Memory B cell (primary cell): ENCODE measurements at regions not wholly inside any gene's neighbourhood (a gene's known extent, or its start where the extent isn't known, plus 50 kb on each side); places are given as distances from the start of the nearest gene placed in this dataset.

Experiments
- ATAC-seq: fragments of 150-1000 bp; cut with Tn5 transposase; 2 replicates; pipeline ENCODE4 v1.10.0; 2021; ENCODE audit warnings: low read depth, mild to moderate bottlenecking, moderate library complexity
- DNase-seq, 2 donors: peaks; one replicate each; pipeline ENCODE4 v3.0.0; 2022; ENCODE audit warnings: low spot score in 2 of 2
- H3K27ac Mint-ChIP-seq: one replicate; pipeline ENCODE4 v1.8.0; 2022; ENCODE audit warnings: mild to moderate bottlenecking, moderate library complexity, mixed read lengths
- H3K27me3 Mint-ChIP-seq: one replicate; pipeline ENCODE4 v1.8.0; 2022; ENCODE audit warnings: mixed read lengths
- H3K36me3 Mint-ChIP-seq: one replicate; pipeline ENCODE4 v1.8.0; 2022; ENCODE audit warnings: mild to moderate bottlenecking, mixed read lengths
- H3K4me1 Mint-ChIP-seq: one replicate; pipeline ENCODE4 v1.8.0; 2022; ENCODE audit warnings: mixed read lengths
- H3K4me3 Mint-ChIP-seq: one replicate; pipeline ENCODE4 v1.8.0; 2022; ENCODE audit warnings: mild to moderate bottlenecking, moderate library complexity, mixed read lengths
- H3K9me3 Mint-ChIP-seq: one replicate; pipeline ENCODE4 v1.8.0; 2022; ENCODE audit warnings: mixed read lengths

DNA sequence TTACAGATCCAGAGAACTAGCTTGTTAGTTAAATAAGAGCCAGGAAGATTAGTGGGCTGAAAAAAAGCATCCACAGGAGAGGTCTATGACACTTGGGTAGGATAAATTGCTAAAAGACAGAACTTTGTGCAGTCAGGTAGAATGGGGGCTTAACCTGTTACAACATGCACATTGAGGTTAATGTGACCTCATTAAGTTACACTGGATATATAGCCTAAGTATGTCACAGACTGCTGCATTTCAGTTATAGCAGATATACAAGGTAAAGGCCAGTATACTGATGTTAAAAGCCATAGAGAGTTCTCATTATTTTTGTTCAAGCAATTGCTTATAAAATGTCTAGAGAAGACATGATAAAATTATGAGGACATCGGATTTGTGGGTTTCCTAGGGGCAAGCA, 1179.9 kb upstream of the PCDH9 start:
- H3K36me3 Mint-ChIP-seq = peaks cover 5% of the 10 kb centered on the region
- no peak for ATAC-seq
- H3K9me3 Mint-ChIP-seq = peaks cover 6% of the 10 kb centered on the region
- no peak for DNase-seq
- no peak overlapping the region for H3K4me3 Mint-ChIP-seq
- no peaks in the 10 kb centered on the region for H3K27me3 Mint-ChIP-seq
- no peaks in the 10 kb centered on the region for H3K4me1 Mint-ChIP-seq
- H3K27ac Mint-ChIP-seq = no peak overlapping the region

DNA sequence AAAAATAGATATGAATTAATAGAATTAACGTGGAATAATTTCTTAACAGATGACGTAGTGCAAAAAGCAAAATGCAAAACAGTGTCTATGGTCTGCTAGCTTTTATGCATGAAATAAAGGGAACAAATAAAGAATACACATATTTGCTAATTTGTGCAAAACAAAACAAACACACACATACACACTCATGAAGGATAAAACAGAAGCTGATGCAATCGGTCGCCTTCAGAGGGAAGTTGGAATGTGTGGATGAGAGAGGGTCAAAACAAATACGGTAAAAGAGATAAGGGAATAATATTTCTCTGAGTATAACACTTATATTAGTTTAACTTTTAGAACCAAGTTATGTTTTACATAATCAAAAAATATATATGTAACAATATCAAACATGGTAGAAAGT, 1160.9 kb upstream of the PCDH9 start:
- peaks cover 2% of the 10 kb centered on the region for H3K9me3 Mint-ChIP-seq
- H3K36me3 Mint-ChIP-seq = no peaks in the 10 kb centered on the region
- no peak overlapping the region for H3K27ac Mint-ChIP-seq
- H3K4me1 Mint-ChIP-seq = peaks cover 2% of the 10 kb centered on the region
- H3K4me3 Mint-ChIP-seq = no peak overlapping the region
- ATAC-seq (no peak), DNase-seq (no peak)
- H3K27me3 Mint-ChIP-seq = no peaks in the 10 kb centered on the region

DNA sequence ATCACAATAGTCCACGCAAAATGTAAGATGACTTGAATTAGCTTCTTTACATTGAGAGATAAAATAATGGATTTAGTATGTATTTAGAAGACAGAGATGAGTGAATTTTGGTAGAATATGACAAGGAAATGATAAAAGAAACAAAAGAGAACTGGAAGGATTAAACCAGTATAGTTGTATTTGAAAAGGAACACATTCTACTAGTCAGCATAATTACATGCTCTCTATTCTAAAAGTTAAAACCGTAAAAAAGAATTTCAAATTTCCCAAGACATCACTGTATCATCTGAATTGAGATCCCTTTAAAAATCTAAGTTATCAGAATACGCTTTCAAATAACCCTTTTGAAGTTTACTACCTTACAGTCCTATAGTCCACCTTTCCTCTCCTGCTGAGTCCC, 1156.7 kb upstream of the PCDH9 start:
- H3K36me3 Mint-ChIP-seq = no peaks in the 10 kb centered on the region
- no peaks in the 10 kb centered on the region for H3K27me3 Mint-ChIP-seq
- ATAC-seq = no peak
- peaks cover 2% of the 10 kb centered on the region for H3K9me3 Mint-ChIP-seq
- DNase-seq = no peak
- no peak overlapping the region for H3K4me3 Mint-ChIP-seq
- H3K4me1 Mint-ChIP-seq = no peaks in the 10 kb centered on the region
- no peak overlapping the region for H3K27ac Mint-ChIP-seq

DNA sequence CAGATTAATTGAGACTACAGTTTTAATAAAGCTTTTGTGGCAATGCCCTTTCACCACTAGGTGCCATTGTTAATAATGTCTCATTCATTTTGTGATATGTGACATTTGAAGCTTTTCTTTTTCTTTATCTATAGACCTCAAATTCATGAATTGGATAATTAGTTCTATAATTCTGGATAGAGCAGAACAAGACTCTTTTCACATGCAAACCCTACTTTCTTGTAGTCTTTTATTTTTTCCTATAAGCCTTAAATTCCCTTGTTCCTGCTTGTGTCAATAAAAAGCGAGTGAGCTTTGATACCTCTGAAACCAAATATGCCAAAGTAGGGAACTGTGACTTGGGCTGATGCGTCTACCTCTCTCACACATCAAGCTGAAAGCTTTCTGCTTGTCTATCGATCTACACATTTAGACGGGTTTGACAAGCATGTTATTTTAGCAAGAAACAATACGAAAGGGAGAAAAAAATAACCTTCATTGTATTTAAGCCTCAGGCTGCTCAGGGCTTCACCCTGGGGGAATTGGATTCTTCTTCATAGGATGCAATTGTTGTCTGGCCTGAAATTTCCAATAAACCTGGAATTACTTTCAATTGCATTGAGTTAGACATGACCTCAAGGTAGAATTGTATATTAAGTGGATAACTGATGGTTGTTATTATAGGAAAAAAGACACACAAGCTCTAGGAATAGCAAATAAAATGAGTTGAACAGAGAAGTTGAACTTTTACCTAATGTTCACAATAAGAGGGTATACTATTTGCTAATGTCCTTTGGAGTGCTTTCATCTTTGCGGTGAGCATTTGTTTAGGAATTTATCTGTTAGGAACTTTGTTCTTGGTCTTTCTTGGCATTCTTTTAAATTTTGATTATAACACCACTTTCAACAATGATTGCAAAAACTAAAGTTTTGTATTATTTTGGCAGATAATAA, 1150.2 kb upstream of the PCDH9 start:
- H3K4me1 Mint-ChIP-seq = peaks cover 2% of the 10 kb centered on the region
- H3K36me3 Mint-ChIP-seq = no peaks in the 10 kb centered on the region
- ATAC-seq (no peak), DNase-seq (no peak)
- H3K9me3 Mint-ChIP-seq = no peaks in the 10 kb centered on the region
- no peak overlapping the region for H3K27ac Mint-ChIP-seq
- no peaks in the 10 kb centered on the region for H3K27me3 Mint-ChIP-seq
- H3K4me3 Mint-ChIP-seq = no peak overlapping the region

DNA sequence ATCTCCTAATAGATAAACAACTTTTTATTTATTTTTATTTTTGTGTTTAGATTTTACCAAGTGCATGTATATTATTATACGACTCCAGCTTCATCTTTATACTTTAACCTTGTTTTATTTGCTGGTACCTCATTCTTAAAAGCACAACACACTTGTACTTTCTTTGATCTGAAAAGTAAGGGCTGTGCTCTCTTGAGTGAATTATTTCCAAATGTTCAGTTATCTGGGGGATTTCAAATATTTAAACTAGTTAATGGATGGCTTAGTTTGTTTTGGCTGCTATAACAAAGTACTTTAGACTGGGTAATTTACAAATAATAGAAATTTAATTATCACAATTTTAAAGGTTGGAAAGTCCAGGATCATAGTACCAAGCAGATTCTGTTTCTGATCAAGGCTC, 1148.2 kb upstream of the PCDH9 start:
- ATAC-seq = no peak

DNA sequence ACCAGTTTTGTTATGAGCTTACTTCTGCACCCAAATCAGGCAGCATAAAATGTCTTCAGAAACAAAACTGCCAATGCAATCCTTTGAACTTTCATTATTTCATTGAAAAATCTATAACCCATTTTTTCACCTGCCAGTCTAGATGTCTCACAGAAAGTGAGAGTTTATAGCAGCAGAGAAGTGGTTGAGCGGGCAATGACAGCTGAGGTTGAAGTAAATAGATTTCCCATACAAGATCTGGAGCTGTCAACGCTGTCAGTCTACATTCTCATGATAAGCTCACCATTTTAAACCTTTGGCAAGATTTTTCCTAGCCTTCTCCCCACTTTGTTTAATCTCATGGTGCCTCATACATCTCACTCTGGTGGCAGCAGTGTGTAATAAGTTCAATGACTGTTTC, 1144.9 kb upstream of the PCDH9 start:
- ATAC-seq = no peak
- Mint-ChIP-seq H3K4me1 (peaks cover 2% of the 10 kb centered on the region), H3K36me3 (no peaks in the 10 kb centered on the region), H3K27me3 (no peaks in the 10 kb centered on the region), H3K9me3 (no peaks in the 10 kb centered on the region), H3K27ac (no peak overlapping the region), H3K4me3 (no peak overlapping the region)
- DNase-seq = no peak

More for the DNA sequence above, 1148.2 kb upstream of the PCDH9 start:
- no peaks in the 10 kb centered on the region for H3K27me3 Mint-ChIP-seq
- no peaks in the 10 kb centered on the region for H3K9me3 Mint-ChIP-seq
- H3K4me3 Mint-ChIP-seq = no peak overlapping the region
- H3K27ac Mint-ChIP-seq = no peak overlapping the region
- DNase-seq = no peak
- no peaks in the 10 kb centered on the region for H3K36me3 Mint-ChIP-seq
- peaks cover 2% of the 10 kb centered on the region for H3K4me1 Mint-ChIP-seq

DNA sequence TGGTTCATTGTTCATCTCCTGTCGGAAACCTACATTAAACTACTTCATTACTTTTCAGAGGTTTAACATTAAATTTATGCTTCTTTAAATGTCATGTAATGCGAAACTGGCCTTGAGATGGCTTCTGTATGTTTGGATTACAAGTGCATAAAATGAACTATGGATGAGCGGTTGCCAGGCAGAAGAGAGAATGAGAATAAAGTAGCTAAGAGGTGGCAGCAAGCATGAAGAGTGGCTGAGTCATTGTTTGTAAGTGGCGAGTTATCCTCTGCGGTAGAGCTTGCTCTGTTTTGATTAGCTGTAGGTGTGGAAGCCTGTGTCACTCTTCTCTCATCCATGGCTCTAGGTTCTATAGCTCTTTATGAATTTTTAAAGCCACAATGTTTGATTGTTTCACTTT, 1139.6 kb upstream of the PCDH9 start:
- ATAC-seq (no peak), DNase-seq (no peak)
- Mint-ChIP-seq H3K27ac (no peak overlapping the region), H3K36me3 (no peaks in the 10 kb centered on the region), H3K4me1 (no peaks in the 10 kb centered on the region), H3K9me3 (peaks cover 2% of the 10 kb centered on the region), H3K27me3 (no peaks in the 10 kb centered on the region), H3K4me3 (no peak overlapping the region)

DNA sequence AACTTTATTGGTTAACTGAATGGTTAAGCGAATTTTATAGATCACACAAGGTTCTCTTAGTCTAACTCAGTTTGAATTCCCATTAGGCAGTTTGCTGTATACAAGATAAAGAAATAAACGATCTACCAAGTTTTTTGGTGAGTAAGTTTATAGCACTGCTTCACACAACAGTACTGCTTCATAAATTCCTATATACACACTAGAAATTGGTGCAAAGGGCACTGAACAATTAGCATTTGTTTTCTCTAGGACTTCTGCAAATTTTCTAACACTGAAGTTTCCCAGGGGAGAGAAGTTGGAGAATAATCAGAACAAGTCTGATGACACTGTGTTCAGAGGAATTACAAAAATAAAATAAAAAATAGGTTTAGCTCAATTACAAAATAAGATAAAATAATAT, 1138.8 kb upstream of the PCDH9 start:
- no peak for DNase-seq
- peaks cover 2% of the 10 kb centered on the region for H3K9me3 Mint-ChIP-seq
- H3K4me1 Mint-ChIP-seq = no peaks in the 10 kb centered on the region
- no peaks in the 10 kb centered on the region for H3K36me3 Mint-ChIP-seq
- H3K27me3 Mint-ChIP-seq = no peaks in the 10 kb centered on the region
- ATAC-seq = no peak
- no peak overlapping the region for H3K27ac Mint-ChIP-seq
- no peak overlapping the region for H3K4me3 Mint-ChIP-seq

DNA sequence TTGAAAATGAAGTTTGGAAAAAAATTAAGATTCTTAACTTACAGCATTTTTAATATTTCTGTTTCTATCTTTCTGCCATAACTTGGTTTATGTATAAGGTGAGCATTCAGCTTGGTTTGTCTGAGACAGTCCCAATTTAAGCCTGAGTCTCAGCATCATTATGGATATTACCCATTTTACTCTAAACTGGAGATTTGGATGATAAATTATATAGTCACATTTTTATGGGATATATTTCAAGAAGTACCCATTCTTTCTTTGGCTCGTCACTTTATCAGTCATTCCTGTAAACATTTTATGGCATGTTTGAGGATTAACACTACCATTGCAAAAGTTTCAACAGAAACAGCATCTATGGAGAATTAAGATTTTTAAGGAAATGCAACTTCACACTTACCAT, 1129.0 kb upstream of the PCDH9 start:
- H3K9me3 Mint-ChIP-seq = no peaks in the 10 kb centered on the region
- ATAC-seq (no peak), DNase-seq (no peak)
- no peaks in the 10 kb centered on the region for H3K4me1 Mint-ChIP-seq
- no peaks in the 10 kb centered on the region for H3K36me3 Mint-ChIP-seq
- no peak overlapping the region for H3K4me3 Mint-ChIP-seq
- H3K27me3 Mint-ChIP-seq = no peaks in the 10 kb centered on the region
- no peak overlapping the region for H3K27ac Mint-ChIP-seq

DNA sequence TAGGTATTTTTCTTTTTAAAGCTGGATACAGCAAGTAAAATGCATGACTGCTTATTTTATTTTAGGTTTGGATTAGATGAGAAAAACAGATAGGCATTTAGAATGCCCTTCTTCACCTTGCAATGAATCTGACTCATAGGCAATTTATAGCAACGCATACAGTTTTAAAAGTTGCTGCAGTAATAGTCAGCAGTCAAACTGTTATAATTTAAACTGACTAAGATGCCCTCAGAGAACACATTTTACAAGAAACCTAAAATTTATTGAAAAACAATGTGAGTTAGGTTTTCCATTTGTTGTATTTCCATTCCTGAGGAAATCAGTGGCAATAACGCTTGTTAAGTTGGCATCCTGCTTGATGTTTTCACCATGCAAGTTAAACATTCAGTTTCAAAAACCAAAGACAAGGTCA, 1128.2 kb upstream of the PCDH9 start:
- Mint-ChIP-seq H3K9me3 (peaks cover 2% of the 10 kb centered on the region), H3K27ac (no peak overlapping the region), H3K4me1 (no peaks in the 10 kb centered on the region), H3K27me3 (no peaks in the 10 kb centered on the region), H3K4me3 (no peak overlapping the region), H3K36me3 (no peaks in the 10 kb centered on the region)
- ATAC-seq (no peak), DNase-seq (no peak)

DNA sequence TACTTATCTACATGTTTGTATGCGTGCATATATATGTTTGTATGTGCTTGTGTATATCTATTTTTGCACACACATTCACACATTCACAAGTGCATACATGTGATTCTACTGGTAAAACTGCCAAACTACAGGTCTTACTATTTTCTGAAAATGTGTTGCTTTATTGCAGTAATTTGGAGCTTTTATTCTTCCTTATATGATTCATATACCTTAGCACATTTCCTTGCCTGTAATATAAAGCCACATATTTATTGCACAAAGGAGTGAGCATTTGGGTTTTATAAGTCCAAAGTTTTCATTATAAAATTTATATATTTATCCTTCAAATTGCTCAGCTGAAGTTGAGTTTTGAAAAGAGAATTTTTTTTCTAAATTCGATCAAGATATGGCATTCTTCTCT, 1120.4 kb upstream of the PCDH9 start:
- no peak overlapping the region for H3K27ac Mint-ChIP-seq
- H3K27me3 Mint-ChIP-seq = no peaks in the 10 kb centered on the region
- H3K9me3 Mint-ChIP-seq = peaks cover 3% of the 10 kb centered on the region
- no peak for ATAC-seq
- no peaks in the 10 kb centered on the region for H3K36me3 Mint-ChIP-seq
- H3K4me1 Mint-ChIP-seq = no peaks in the 10 kb centered on the region
- no peak overlapping the region for H3K4me3 Mint-ChIP-seq
- no peak for DNase-seq

DNA sequence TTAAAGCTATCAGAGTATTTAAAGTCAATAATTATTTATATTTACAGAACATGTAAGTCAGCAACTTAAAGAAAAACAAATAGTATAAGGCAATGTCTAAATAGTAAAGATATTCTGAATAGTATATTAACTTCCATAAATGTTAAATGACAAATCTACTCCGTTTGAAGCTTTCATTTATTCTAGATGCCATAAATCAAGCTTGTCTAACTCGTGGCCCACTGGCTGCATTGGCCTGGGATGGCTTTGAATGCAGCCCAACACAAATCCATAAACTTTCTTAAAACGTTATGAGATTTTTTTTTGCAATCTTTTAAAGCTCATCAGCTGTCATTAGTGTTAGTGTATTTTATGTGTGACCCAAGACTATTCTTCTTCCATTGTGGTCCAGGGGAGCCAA, 1117.1 kb upstream of the PCDH9 start:
- no peak for DNase-seq
- Mint-ChIP-seq H3K27me3 (no peaks in the 10 kb centered on the region), H3K27ac (no peak overlapping the region), H3K9me3 (peaks cover 2% of the 10 kb centered on the region), H3K36me3 (no peaks in the 10 kb centered on the region), H3K4me3 (no peak overlapping the region), H3K4me1 (no peaks in the 10 kb centered on the region)
- ATAC-seq = no peak

DNA sequence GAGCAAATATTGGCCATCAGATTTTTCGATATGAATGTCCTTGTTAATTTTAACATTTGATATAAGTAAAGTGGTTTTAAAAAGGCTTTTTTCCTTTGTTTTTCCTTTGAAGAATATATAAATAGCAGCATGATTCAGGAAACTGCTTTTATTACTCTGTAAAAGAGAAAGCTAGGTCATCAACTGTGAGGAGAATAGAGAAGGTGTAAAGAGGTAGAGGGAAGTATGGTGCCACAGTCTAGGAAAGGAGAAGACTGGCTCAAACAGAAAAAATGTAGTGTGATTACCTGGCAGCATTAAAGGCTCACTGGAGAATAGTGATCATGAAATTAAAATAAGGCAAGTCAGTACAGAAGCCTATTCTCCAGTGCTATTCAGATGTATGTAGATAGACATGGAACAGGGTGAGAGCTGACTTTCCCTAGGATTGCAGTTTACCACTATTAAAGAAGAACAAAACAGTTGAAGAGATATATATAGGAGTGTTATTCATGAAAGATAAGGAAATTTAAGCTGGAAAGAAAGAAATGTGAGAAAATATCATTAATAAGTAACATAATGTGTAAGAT, 1115.9 kb upstream of the PCDH9 start:
- DNase-seq = no peak
- no peak for ATAC-seq
- Mint-ChIP-seq H3K36me3 (no peaks in the 10 kb centered on the region), H3K4me1 (no peaks in the 10 kb centered on the region), H3K27me3 (no peaks in the 10 kb centered on the region), H3K4me3 (no peak overlapping the region), H3K27ac (no peak overlapping the region), H3K9me3 (peaks cover 2% of the 10 kb centered on the region)

DNA sequence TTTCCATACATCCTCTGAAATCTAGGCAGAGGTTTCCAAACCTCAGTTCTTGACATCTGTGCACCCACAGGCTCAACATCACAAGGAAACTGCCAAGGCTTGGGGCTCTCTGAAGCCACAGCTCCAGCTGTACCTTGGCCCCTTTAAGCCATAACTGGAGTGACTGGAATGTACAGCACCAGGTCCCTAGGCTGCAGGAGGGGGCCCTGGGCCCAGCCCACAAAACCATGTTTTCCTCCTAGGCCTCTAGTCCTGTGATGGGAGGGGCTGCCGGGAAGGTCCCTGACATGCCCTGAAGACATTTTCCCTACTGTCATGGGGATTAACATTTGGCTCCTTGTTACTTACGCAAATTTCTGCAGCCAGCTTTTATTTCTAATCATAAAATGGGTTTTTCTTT, 1093.0 kb upstream of the PCDH9 start:
- Mint-ChIP-seq H3K27ac (no peak overlapping the region), H3K27me3 (no peaks in the 10 kb centered on the region), H3K4me1 (no peaks in the 10 kb centered on the region), H3K4me3 (no peak overlapping the region), H3K9me3 (peaks cover 4% of the 10 kb centered on the region), H3K36me3 (peaks cover 2% of the 10 kb centered on the region)
- ATAC-seq (no peak), DNase-seq (no peak)

DNA sequence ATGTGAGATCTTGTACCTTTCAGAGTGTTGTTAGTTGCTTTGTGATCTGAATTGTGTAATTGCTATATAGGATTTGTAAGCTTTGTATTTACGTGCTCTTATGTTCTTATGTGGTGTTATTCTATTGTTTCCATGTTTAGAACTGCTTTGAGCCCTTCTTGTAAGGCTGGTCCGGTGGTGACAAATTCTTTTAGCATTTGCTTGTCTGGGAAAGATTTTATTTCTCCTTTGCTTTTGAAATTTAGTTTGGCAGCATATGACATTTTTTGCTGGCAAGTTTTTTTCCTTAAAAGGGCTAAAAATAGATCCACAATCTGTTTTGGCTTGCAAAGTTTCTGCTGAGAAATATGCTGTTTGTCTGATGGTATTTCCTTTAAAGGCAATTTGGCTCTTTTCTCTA, 1089.2 kb upstream of the PCDH9 start:
- H3K4me1 Mint-ChIP-seq = peaks cover 4% of the 10 kb centered on the region
- H3K36me3 Mint-ChIP-seq = peaks cover 2% of the 10 kb centered on the region
- no peaks in the 10 kb centered on the region for H3K27me3 Mint-ChIP-seq
- no peak overlapping the region for H3K27ac Mint-ChIP-seq
- peaks cover 6% of the 10 kb centered on the region for H3K9me3 Mint-ChIP-seq
- H3K4me3 Mint-ChIP-seq = no peak overlapping the region
- DNase-seq = no peak
- no peak for ATAC-seq
